ENCODE measurements at regions not wholly inside any gene's neighbourhood (a gene's known extent, or its start where the extent isn't known, plus 50 kb on each side); places are given as distances from the start of the nearest gene placed in this dataset.

DNA sequence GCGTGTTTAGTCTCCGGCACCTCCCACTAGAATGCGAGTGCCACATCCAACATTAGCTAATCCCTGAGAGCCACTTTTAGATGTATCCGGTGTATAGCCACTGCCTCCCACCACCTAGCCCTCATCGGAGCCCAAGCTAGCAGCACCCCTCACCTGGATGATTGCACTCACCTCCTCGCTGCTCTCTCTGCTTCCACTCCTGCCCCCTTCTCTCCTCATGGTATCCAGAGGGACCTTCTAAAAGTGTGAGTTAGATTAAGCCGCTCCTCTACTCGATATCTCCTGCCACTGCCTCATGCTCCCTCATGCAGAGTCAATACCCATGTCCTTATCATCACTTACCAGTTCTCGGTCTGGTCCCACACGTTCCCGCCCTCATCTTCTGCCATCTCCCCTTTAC is 125.3 kb downstream of the RAB11FIP2 start:
- Histone ChIP-seq H3K27ac (ENCODE audit: low read depth, low read length, poor library complexity, severe bottlenecking) (no peak overlapping the region), H3K4me1 (ENCODE audit: insufficient read depth, low read length, poor library complexity, severe bottlenecking) (no peaks in the 10 kb centered on the region), H3K9me3 (ENCODE audit: low read depth, low read length, poor library complexity, severe bottlenecking) (no peaks in the 10 kb centered on the region), H3K36me3 (ENCODE audit: insufficient read depth, low read length, poor library complexity, severe bottlenecking) (no peaks in the 10 kb centered on the region), H3K27me3 (replicated peaks; ENCODE audit: insufficient read depth, low read depth, low read length, poor library complexity) (peaks cover 12% of the 10 kb centered on the region), H3K4me3 (ENCODE audit: low read depth, low read length, poor library complexity, severe bottlenecking) (no peak overlapping the region)
- POLR2A ChIA-PET (ENCODE audit: low non-redundant PET), result no interaction called here
- no TSS peak for BruUV-seq (replicated peaks)
- CTCF ChIA-PET, result no interaction called here
- TF ChIP-seq, protein P1, sequence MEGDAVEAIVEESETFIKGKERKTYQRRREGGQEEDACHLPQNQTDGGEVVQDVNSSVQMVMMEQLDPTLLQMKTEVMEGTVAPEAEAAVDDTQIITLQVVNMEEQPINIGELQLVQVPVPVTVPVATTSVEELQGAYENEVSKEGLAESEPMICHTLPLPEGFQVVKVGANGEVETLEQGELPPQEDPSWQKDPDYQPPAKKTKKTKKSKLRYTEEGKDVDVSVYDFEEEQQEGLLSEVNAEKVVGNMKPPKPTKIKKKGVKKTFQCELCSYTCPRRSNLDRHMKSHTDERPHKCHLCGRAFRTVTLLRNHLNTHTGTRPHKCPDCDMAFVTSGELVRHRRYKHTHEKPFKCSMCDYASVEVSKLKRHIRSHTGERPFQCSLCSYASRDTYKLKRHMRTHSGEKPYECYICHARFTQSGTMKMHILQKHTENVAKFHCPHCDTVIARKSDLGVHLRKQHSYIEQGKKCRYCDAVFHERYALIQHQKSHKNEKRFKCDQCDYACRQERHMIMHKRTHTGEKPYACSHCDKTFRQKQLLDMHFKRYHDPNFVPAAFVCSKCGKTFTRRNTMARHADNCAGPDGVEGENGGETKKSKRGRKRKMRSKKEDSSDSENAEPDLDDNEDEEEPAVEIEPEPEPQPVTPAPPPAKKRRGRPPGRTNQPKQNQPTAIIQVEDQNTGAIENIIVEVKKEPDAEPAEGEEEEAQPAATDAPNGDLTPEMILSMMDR (conservative IDR thresholded peaks at IDR 0.05; ENCODE audit: low read depth, low read length), result no peak
- intact Hi-C loops (cut with micrococcal nuclease; ENCODE audit: unreplicated experiment), result no loop called here
- DNase-seq (ENCODE audit: low spot score), result no peak

DNA sequence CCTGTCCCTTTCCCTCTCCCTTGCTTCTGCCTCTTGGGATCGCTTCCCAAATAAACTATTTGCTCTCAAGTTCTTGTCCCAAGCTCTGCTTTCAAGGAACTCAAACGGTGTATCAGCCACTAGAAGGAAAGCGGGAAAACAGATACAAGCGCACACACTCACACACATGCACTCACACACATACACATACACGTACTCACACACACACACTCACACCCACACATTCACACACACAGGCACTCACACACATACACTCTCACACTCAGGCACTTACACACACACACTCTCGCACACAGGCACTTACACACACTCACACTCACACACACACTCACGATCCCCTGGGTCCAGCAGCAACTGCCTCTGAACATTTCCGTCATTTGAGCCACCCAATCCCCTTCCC is 121.9 kb downstream of the RAB11FIP2 start:
- Histone ChIP-seq H3K4me3 (ENCODE audit: low read depth, low read length, poor library complexity, severe bottlenecking) (no peak overlapping the region), H3K4me1 (ENCODE audit: insufficient read depth, low read length, poor library complexity, severe bottlenecking) (peaks cover 3% of the 10 kb centered on the region), H3K27ac (ENCODE audit: low read depth, low read length, poor library complexity, severe bottlenecking) (no peak overlapping the region), H3K9me3 (ENCODE audit: low read depth, low read length, poor library complexity, severe bottlenecking) (no peaks in the 10 kb centered on the region), H3K27me3 (replicated peaks; ENCODE audit: insufficient read depth, low read depth, low read length, poor library complexity) (peaks cover 6% of the 10 kb centered on the region), H3K36me3 (ENCODE audit: insufficient read depth, low read length, poor library complexity, severe bottlenecking) (no peaks in the 10 kb centered on the region)
- no peak for DNase-seq (ENCODE audit: low spot score)
- BruUV-seq (replicated peaks), result no TSS peak
- CTCF ChIA-PET, result no interaction called here
- TF ChIP-seq, protein P1 (conservative IDR thresholded peaks at IDR 0.05; ENCODE audit: low read depth, low read length), result no peak
- no peak for TF ChIP-seq EZH2 (IDR thresholded peaks at IDR 0.05; ENCODE audit: borderline replicate concordance, low read depth, low read length, poor library complexity, severe bottlenecking)
- intact Hi-C loops (cut with micrococcal nuclease; ENCODE audit: unreplicated experiment), result no loop called here
- POLR2A ChIA-PET (ENCODE audit: low non-redundant PET), result no interaction called here

DNA sequence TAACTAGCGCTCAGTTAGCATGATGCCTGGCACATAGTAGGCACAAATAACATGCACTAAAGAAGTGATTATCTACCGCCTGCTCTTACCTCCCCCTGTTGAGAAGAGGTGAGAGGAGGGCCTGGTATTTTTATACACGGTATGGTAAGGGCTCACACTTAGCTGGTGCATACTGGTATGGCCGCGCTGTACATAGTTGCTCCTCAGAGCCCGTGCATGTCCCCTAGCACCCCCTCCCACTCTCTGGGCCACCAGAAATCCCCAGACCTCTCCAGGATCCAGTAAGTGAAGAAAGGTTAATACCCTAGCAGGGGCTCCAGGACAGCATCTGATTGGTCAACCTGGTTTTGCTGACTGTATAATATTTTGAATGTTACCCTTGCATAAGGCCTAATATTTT is 121.4 kb downstream of the RAB11FIP2 start:
- BruUV-seq (replicated peaks), result no TSS peak
- intact Hi-C loops (cut with micrococcal nuclease; ENCODE audit: unreplicated experiment), result no loop called here

More for the DNA sequence above, 121.4 kb downstream of the RAB11FIP2 start:
- no peaks in the 10 kb centered on the region for H3K36me3 ChIP-seq (ENCODE audit: insufficient read depth, low read length, poor library complexity, severe bottlenecking)
- H3K9me3 ChIP-seq (ENCODE audit: low read depth, low read length, poor library complexity, severe bottlenecking), result no peaks in the 10 kb centered on the region
- H3K4me3 ChIP-seq (ENCODE audit: low read depth, low read length, poor library complexity, severe bottlenecking), result no peak overlapping the region
- no peak for DNase-seq (ENCODE audit: low spot score)
- POLR2A ChIA-PET (ENCODE audit: low non-redundant PET), result no interaction called here
- H3K27me3 ChIP-seq (replicated peaks; ENCODE audit: insufficient read depth, low read depth, low read length, poor library complexity), result peaks cover under 1% of the 10 kb centered on the region
- CTCF ChIA-PET, result no interaction called here
- H3K4me1 ChIP-seq (ENCODE audit: insufficient read depth, low read length, poor library complexity, severe bottlenecking), result peaks cover 3% of the 10 kb centered on the region
- no peak overlapping the region for H3K27ac ChIP-seq (ENCODE audit: low read depth, low read length, poor library complexity, severe bottlenecking)
- TF ChIP-seq, protein P1 (conservative IDR thresholded peaks at IDR 0.05; ENCODE audit: low read depth, low read length), result no peak
- TF ChIP-seq EZH2 (IDR thresholded peaks at IDR 0.05; ENCODE audit: borderline replicate concordance, low read depth, low read length, poor library complexity, severe bottlenecking), result no peak

Data from A673 (cell line).